ENCODE measurements at regions not wholly inside any gene's neighbourhood (a gene's known extent, or its start where the extent isn't known, plus 50 kb on each side); places are given as distances from the start of the nearest gene placed in this dataset.

DNA sequence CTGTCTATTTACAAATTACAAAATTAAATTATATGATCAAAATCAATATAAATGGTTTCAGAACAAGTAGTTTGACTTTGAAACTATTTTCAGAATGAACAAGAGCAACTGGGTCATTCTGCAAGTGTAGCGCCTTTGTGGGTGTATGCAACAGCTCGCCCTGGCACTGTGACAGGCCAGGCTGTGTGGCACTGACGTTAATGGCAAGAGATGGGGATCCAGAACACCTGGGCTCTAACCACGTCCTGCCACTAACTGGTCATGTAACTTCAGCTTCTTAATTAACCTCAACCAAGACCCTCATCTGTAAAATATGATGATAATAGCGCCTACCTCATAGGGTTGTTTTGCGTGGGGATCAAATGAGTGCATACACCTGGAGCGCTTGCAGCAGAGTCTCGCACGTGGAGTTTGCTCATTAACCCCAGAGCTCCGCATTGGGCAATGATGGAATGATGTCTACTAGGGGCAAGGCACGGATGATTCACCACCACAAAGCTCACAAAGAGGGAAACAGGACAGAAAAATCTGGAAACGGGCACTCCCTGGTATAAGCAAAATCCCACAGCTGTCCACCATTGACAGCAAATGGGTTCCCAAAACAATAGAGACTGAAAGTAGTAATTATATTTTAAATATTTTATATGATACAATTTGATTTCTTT lies 639.4 kb downstream of the SEMA5A start:
- in situ Hi-C loops (cut with MboI) = no loop called here
- Histone ChIP-seq H3K27ac (ENCODE audit: control insufficient read depth, insufficient read depth) (no peak overlapping the region), H3K4me2 (ENCODE audit: control insufficient read depth, insufficient read depth) (no peak overlapping the region), H3K79me2 (ENCODE audit: control insufficient read depth, insufficient read depth, low read length) (no peaks in the 10 kb centered on the region), H3K27me3 (replicated peaks in 1 of 2; ENCODE audit: control insufficient read depth in 2 of 2, insufficient read depth in 2 of 2, low read length in 1 of 2) (no peaks in the 10 kb centered on the region), H3K9me3 (replicated peaks; ENCODE audit: control insufficient read depth, insufficient read depth, low read length) (no peaks in the 10 kb centered on the region), H4K20me1 (ENCODE audit: control insufficient read depth, insufficient read depth) (no peaks in the 10 kb centered on the region), H3K36me3 (ENCODE audit: control insufficient read depth in 2 of 2, insufficient read depth in 2 of 2, low read length in 1 of 2) (no peaks in the 10 kb centered on the region), H3K9ac (ENCODE audit: control insufficient read depth, insufficient read depth, low read length) (no peak overlapping the region), H3K4me1 (ENCODE audit: control insufficient read depth, insufficient read depth, low read length) (no peaks in the 10 kb centered on the region), H2AFZ (ENCODE audit: control insufficient read depth, low read depth, low read length) (no peak overlapping the region), H3K4me3 (no peak overlapping the region)
- 23% methylated on average over 12 of the region's 12 CpGs for WGBS (ENCODE audit: insufficient coverage, insufficient replicate concordance, low lambda C conversion rate, missing lambda C conversion rate)
- BruUV-seq (replicated peaks) = no TSS peak
- FAIRE-seq (no peak), DNase-seq (ENCODE audit: low read depth, low spot score) (no peak), ATAC-seq (no peak)
- CTCF ChIA-PET = interaction anchor here (0.7 to 3.5 kb wide), 3 partner anchors 8 to 48 kb away, joined by 3 to 11 read pairs (median 3); no protein-coding TSS in a partner anchor
- RAD21 ChIA-PET (ENCODE audit: unreplicated experiment) = no interaction called here
- intact Hi-C loops (cut with micrococcal nuclease; ENCODE audit: unreplicated experiment) = no loop called here
- SMC1A ChIA-PET (ENCODE audit: uncharacterized antibody, unreplicated experiment) = interaction anchor here (0.9 to 1.3 kb wide), 2 partner anchors 9 to 50 kb away, joined by 3 read pairs; no protein-coding TSS in a partner anchor
- POLR2A ChIA-PET = interaction anchor here (0.7 kb wide), 1 partner anchor 1022 kb away, joined by 3 read pairs; no protein-coding TSS in a partner anchor
- TF ChIP-seq E2F8 (IDR thresholded peaks at IDR 0.05; ENCODE audit: low read depth, partially characterized antibody) = no peak
- TF ChIP-seq MTA3 (IDR thresholded peaks at IDR 0.05; ENCODE audit: borderline replicate concordance, low read length) = no peak
- no peak for TF ChIP-seq FOS (IDR thresholded peaks at IDR 0.05; ENCODE audit: borderline replicate concordance, extremely low read depth, insufficient read length)
- TF ChIP-seq REST (IDR thresholded peaks at IDR 0.05; ENCODE audit: low read depth, low read length) = no peak
- TF ChIP-seq, protein P1, sequence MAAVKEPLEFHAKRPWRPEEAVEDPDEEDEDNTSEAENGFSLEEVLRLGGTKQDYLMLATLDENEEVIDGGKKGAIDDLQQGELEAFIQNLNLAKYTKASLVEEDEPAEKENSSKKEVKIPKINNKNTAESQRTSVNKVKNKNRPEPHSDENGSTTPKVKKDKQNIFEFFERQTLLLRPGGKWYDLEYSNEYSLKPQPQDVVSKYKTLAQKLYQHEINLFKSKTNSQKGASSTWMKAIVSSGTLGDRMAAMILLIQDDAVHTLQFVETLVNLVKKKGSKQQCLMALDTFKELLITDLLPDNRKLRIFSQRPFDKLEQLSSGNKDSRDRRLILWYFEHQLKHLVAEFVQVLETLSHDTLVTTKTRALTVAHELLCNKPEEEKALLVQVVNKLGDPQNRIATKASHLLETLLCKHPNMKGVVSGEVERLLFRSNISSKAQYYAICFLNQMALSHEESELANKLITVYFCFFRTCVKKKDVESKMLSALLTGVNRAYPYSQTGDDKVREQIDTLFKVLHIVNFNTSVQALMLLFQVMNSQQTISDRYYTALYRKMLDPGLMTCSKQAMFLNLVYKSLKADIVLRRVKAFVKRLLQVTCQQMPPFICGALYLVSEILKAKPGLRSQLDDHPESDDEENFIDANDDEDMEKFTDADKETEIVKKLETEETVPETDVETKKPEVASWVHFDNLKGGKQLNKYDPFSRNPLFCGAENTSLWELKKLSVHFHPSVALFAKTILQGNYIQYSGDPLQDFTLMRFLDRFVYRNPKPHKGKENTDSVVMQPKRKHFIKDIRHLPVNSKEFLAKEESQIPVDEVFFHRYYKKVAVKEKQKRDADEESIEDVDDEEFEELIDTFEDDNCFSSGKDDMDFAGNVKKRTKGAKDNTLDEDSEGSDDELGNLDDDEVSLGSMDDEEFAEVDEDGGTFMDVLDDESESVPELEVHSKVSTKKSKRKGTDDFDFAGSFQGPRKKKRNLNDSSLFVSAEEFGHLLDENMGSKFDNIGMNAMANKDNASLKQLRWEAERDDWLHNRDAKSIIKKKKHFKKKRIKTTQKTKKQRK (IDR thresholded peaks at IDR 0.05; ENCODE audit: low read depth, low read length) = no peak
- TF ChIP-seq USF2 (IDR thresholded peaks at IDR 0.05; ENCODE audit: borderline replicate concordance, low read depth, low read length) = no peak
- TF ChIP-seq ELK1 (IDR thresholded peaks at IDR 0.05; ENCODE audit: low read depth, low read length) = no peak
- TF ChIP-seq IRF3 (IDR thresholded peaks at IDR 0.05) = no peak
- no peak for TF ChIP-seq SUZ12 (IDR thresholded peaks at IDR 0.05; ENCODE audit: unreplicated experiment)

Measured in GM12878 (cell line).